ENCODE measurements at regions not wholly inside any gene's neighbourhood (a gene's known extent, or its start where the extent isn't known, plus 50 kb on each side); places are given as distances from the start of the nearest gene placed in this dataset.
"Not testable (repeated sequence)": the region's sequence is repeated elsewhere in the genome, so short reads cannot be mapped to it uniquely, and the experiment has no call there.

DNA sequence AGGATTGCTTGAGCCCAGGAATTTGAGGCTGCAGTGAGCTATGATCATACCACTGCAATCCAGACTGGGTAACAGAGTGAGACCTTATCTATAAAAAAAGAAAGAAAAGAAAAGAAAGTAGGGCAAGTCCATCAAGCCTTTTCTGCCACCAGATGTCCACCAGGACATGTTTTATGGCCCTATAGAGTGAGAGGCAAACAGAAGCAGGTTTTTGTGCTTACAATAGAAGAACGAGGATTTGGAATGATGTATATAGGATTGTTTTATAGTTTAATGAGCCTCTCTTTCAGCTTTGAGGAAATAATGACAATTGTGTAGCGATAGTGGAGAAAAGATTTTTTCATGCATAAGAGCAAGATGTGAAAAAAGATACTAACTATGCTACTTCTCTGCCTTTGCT is 480.5 kb downstream of the KLF12 start:
- H3K4me3 ChIP-seq (ENCODE audit: low read length): no peak overlapping the region
- no peak overlapping the region for H2AFZ ChIP-seq (ENCODE audit: low read depth, low read length)
- no peaks in the 10 kb centered on the region for H3K9me3 ChIP-seq (ENCODE audit: low read length)
- H3K27ac ChIP-seq (ENCODE audit: low read length): no peak overlapping the region
- H3K27me3 ChIP-seq (ENCODE audit: insufficient read depth, low read depth, low read length): no peaks in the 10 kb centered on the region
- TF ChIP-seq POLR2AphosphoS5 (IDR thresholded peaks at IDR 0.05): no peak
- no peak for TF ChIP-seq SMC3 (conservative IDR thresholded peaks at IDR 0.05; ENCODE audit: poor library complexity)
- no peak for TF ChIP-seq EZH2 (IDR thresholded peaks at IDR 0.05; ENCODE audit: borderline replicate concordance, insufficient read depth, low read length, poor library complexity, severe bottlenecking)
- no peaks in the 10 kb centered on the region for H4K20me1 ChIP-seq (ENCODE audit: insufficient read depth)
- H3K9ac ChIP-seq (ENCODE audit: low read length): no peak overlapping the region
- no peaks in the 10 kb centered on the region for H3F3A ChIP-seq (ENCODE audit: insufficient read depth, low read length, poor library complexity, severe bottlenecking)
- H3K36me3 ChIP-seq (ENCODE audit: insufficient read depth, low read length): no peaks in the 10 kb centered on the region
- no peaks in the 10 kb centered on the region for H3K79me2 ChIP-seq (replicated peaks; ENCODE audit: insufficient read depth, low read length)
- no peak overlapping the region for H3K4me2 ChIP-seq (ENCODE audit: low read length)
- H3K9me2 ChIP-seq (ENCODE audit: insufficient read depth, low read length): no peaks in the 10 kb centered on the region

- Histone ChIP-seq H3K4me2 (ENCODE audit: low read length) (no peak overlapping the region), H3K9me3 (ENCODE audit: low read length) (no peaks in the 10 kb centered on the region), H3K79me2 (replicated peaks; ENCODE audit: insufficient read depth, low read length) (no peaks in the 10 kb centered on the region), H3K4me3 (ENCODE audit: low read length) (no peak overlapping the region), H3K9ac (ENCODE audit: low read length) (no peak overlapping the region), H3F3A (ENCODE audit: insufficient read depth, low read length, poor library complexity, severe bottlenecking) (no peaks in the 10 kb centered on the region), H3K9me2 (ENCODE audit: insufficient read depth, low read length) (no peaks in the 10 kb centered on the region), H3K27ac (ENCODE audit: low read length) (no peak overlapping the region), H3K36me3 (ENCODE audit: insufficient read depth, low read length) (no peaks in the 10 kb centered on the region), H2AFZ (ENCODE audit: low read depth, low read length) (no peak overlapping the region), H3K27me3 (ENCODE audit: insufficient read depth, low read depth, low read length) (no peaks in the 10 kb centered on the region), H4K20me1 (ENCODE audit: insufficient read depth) (no peaks in the 10 kb centered on the region)
- TF ChIP-seq, protein P1, sequence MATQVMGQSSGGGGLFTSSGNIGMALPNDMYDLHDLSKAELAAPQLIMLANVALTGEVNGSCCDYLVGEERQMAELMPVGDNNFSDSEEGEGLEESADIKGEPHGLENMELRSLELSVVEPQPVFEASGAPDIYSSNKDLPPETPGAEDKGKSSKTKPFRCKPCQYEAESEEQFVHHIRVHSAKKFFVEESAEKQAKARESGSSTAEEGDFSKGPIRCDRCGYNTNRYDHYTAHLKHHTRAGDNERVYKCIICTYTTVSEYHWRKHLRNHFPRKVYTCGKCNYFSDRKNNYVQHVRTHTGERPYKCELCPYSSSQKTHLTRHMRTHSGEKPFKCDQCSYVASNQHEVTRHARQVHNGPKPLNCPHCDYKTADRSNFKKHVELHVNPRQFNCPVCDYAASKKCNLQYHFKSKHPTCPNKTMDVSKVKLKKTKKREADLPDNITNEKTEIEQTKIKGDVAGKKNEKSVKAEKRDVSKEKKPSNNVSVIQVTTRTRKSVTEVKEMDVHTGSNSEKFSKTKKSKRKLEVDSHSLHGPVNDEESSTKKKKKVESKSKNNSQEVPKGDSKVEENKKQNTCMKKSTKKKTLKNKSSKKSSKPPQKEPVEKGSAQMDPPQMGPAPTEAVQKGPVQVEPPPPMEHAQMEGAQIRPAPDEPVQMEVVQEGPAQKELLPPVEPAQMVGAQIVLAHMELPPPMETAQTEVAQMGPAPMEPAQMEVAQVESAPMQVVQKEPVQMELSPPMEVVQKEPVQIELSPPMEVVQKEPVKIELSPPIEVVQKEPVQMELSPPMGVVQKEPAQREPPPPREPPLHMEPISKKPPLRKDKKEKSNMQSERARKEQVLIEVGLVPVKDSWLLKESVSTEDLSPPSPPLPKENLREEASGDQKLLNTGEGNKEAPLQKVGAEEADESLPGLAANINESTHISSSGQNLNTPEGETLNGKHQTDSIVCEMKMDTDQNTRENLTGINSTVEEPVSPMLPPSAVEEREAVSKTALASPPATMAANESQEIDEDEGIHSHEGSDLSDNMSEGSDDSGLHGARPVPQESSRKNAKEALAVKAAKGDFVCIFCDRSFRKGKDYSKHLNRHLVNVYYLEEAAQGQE (IDR thresholded peaks at IDR 0.05; ENCODE audit: borderline replicate concordance): no peak
- no peak for TF ChIP-seq RAD21 (conservative IDR thresholded peaks at IDR 0.05)
- no peak for TF ChIP-seq POLR2AphosphoS5 (IDR thresholded peaks at IDR 0.05)
- TF ChIP-seq, protein P2, sequence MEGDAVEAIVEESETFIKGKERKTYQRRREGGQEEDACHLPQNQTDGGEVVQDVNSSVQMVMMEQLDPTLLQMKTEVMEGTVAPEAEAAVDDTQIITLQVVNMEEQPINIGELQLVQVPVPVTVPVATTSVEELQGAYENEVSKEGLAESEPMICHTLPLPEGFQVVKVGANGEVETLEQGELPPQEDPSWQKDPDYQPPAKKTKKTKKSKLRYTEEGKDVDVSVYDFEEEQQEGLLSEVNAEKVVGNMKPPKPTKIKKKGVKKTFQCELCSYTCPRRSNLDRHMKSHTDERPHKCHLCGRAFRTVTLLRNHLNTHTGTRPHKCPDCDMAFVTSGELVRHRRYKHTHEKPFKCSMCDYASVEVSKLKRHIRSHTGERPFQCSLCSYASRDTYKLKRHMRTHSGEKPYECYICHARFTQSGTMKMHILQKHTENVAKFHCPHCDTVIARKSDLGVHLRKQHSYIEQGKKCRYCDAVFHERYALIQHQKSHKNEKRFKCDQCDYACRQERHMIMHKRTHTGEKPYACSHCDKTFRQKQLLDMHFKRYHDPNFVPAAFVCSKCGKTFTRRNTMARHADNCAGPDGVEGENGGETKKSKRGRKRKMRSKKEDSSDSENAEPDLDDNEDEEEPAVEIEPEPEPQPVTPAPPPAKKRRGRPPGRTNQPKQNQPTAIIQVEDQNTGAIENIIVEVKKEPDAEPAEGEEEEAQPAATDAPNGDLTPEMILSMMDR (IDR thresholded peaks at IDR 0.05; ENCODE audit: poor library complexity, severe bottlenecking): no peak
- no peak for TF ChIP-seq MXI1 (conservative IDR thresholded peaks at IDR 0.05; ENCODE audit: poor library complexity, severe bottlenecking)
- TF ChIP-seq SMC3 (conservative IDR thresholded peaks at IDR 0.05; ENCODE audit: poor library complexity): no peak
- TF ChIP-seq EP300 (conservative IDR thresholded peaks at IDR 0.05; ENCODE audit: poor library complexity, severe bottlenecking): no peak
- no peak for TF ChIP-seq EZH2 (IDR thresholded peaks at IDR 0.05; ENCODE audit: borderline replicate concordance, insufficient read depth, low read length, poor library complexity, severe bottlenecking)
- no peak for TF ChIP-seq TAF1 (IDR thresholded peaks at IDR 0.05; ENCODE audit: low read depth)
Observed at GRCh38 chr13:73647417-73647816, 486.8 kb downstream of the KLF12 start.

DNA sequence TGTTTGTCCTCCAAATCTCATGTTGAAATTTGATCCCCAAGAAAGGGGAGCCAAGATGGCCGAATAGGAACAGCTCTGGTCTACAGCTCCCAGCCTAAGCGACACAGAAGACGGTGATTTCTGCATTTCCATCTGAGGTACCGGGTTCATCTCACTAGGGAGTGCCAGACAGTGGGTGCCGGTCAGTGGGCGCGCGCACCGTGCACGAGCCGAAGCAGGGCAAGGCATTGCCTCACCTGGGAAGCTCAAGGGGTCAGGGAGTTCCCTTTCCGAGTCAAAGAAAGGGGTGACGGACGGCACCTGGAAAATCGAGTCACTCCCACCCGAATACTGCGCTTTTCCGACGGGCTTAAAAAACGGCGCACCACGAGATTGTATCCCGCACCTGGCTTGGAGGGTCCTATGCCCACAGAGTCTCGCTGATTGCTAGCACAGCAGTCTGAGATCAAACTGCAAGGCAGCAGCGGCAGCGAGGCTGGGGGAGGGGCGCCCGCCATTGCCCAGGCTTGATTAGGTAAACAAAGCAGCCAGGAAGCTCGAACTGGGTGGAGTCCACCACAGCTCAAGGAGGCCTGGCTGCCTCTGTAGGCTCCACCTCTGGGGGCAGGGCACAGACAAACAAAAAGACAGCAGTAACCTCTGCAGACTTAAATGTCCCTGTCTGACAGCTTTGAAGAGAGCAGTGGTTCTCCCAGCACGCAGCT is 493.6 kb downstream of the KLF12 start:
- not testable (repeated sequence) for H3K27me3 ChIP-seq (ENCODE audit: insufficient read depth, low read depth, low read length); H3K9ac ChIP-seq (ENCODE audit: low read length); H3K79me2 ChIP-seq (replicated peaks; ENCODE audit: insufficient read depth, low read length); H3K4me2 ChIP-seq (ENCODE audit: low read length); H3K4me3 ChIP-seq (ENCODE audit: low read length); H3K27ac ChIP-seq (ENCODE audit: low read length); H3F3A ChIP-seq (ENCODE audit: insufficient read depth, low read length, poor library complexity, severe bottlenecking); H3K9me3 ChIP-seq (ENCODE audit: low read length); H2AFZ ChIP-seq (ENCODE audit: low read depth, low read length); H3K36me3 ChIP-seq (ENCODE audit: insufficient read depth, low read length); H3K9me2 ChIP-seq (ENCODE audit: insufficient read depth, low read length); H4K20me1 ChIP-seq (ENCODE audit: insufficient read depth)

Data from neural cell (in vitro differentiated cells).